ENCODE measurements at regions not wholly inside any gene's neighbourhood (a gene's known extent, or its start where the extent isn't known, plus 50 kb on each side); places are given as distances from the start of the nearest gene placed in this dataset.

GRCh38 chr13:103187721-103188156, 121.5 kb upstream of the SLC10A2 start:
- DNase-seq, result no peak

- DNase-seq, result no peak
These were observed 118.2 kb upstream of the SLC10A2 start for GRCh38 chr13:103184413-103184812.

- no peak for DNase-seq
These were observed 113.0 kb upstream of the SLC10A2 start for GRCh38 chr13:103178986-103179943.

DNA sequence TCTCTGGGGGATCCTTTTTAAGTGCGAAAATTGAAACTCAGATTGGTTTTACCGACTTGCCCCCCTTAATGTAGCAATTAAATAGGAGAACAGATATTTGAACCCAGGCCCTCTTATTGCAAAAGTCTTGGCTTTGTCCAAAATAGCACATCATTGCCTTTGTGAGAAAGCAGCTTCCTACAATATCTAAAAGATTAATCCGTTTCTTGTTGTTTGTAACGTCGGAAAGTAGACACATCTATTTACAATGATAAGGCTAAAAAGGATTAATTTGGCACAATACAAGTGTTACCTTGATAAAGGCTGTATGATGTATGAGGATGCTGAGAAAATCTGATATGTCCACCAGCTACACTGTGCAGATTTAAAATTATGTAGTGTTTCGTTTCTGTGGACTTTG, 108.7 kb upstream of the SLC10A2 start:
- DNase-seq, result no peak

- no peak for DNase-seq
These were observed 102.8 kb upstream of the SLC10A2 start for GRCh38 chr13:103168901-103169508.

DNA sequence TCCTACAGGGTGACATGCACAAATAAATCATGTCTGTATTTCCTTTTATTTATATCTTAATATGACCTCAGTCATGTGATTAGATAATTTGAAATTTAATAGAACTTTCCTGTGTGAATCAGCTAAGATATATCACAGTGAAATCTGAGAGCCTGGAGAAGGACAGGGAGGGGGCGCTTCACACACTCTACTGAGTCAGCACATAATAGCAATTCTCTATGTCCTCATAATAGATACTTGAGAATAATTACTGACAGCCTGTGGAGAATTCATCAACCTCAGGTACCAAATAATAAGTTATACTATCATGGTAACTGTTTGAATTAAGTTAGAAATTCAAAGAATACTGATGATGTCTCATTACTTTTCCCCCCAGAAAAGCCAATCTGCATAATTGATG, 98.0 kb upstream of the SLC10A2 start:
- DNase-seq, result no peak

GRCh38 chr13:103161476-103161875, 95.3 kb upstream of the SLC10A2 start:
- DNase-seq, result no peak

DNA sequence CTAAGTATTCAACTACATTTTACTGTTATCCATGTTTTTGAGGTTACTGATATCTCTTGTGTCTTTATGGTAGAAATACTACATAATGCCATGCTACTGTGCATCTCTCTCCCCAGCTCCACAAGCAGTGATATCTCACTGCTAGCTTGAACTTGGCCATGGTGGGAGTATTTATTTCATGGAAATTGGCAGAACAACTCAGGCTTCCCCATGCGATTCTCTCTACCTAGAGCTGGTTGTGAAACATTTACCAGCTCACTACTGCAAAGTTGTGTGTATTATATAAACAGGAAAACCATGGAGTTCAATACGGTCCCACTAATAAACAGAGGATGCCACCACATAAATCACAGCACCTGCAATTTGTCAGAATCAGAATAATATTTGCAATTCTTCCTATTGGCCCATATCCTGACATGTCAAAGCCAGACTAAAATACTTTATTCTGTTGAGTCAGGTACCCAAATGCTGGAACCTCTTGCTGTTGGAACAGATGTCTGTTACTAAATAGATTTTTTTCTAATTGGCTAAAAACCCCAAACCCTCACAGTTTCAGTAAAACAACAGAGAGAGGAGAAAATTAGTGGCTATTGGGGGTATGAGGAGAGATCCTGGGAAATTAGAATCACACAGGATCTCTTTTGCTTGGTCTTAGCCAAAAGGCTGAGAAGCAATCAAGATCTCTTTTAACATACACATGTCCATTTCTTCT, 91.4 kb upstream of the SLC10A2 start:
- no peak for DNase-seq

DNA sequence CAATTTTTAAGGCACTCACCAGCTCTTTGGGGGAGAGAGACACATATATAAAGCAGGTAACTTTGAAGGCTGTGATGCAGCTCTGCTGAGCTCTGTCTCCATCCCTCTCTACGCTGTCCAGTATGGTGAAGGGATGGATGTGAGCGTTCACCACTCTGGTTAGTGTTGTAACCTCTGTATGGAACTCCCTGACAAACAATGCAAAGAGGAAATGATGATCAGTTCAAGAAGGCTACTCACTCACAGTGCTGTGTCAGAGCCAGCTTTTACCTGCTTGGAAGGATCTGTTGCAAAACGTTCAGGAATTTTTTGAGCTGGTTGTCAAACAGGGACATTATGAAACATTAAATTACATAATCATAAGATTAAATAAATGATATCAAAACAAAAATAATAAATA, 90.8 kb upstream of the SLC10A2 start:
- no peak for DNase-seq

GRCh38 chr13:103156346-103156998, 90.3 kb upstream of the SLC10A2 start:
- DNase-seq, result no peak

GRCh38 chr13:103153466-103153865, 87.2 kb upstream of the SLC10A2 start:
- no peak for DNase-seq

DNA sequence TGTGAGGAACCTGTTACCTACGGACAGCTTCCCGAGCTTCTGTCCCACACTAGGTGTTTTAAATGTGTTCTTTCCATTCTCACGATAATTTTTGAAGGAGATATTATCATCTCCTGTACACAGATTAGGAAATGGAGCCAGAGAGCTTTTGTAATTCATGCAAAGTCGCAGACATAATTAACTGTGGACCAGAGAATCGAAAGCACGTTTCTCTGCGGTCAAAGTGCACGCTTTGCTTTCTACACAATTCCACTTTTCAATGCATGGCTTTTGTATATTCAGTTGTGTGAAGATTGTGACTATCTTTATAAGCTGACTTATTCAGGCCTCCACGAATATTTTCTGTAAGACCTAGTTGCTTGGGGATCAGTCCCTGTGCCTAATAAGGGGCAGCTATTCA, 81.7 kb upstream of the SLC10A2 start:
- DNase-seq, result no peak

DNA sequence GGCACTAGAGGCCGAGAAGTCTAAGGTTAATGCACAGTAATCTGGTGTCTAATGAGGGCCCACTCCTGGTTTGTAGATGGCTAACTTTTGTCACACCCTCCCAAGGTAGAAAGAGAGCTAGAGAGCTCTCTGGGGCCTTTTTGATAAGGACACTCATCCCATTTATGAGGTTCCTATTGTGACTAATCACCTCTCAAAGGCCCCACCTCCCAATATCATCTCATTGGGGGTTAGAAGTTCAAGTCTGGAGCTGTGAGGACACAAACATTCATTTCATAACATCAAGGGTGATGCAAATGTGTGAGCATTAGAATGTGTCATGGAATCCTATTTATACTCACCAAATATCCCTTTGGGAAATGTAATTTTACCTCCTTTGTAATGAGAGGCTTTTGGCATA, 79.2 kb upstream of the SLC10A2 start:
- DNase-seq, result no peak

DNA sequence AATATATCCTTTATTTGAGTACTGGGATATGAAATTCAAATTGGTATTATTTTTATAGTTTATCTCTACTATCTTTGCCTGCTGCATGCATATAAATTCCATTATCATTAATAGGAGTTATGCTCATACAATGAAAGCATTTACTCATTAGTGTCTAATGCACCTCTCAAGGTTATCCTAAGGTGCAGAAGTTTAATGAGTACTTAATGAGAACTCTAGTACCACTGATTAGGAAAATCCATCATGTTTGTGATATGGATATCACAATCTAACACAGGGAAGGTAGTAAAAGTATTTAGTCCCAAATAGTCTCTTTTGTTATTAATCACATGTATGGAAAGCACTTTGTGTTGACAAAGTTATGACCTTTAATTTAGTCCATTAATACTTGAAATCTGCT, 77.2 kb upstream of the SLC10A2 start:
- no peak for DNase-seq

- no peak for DNase-seq
These were observed 75.9 kb upstream of the SLC10A2 start for GRCh38 chr13:103142151-103142550.

DNA sequence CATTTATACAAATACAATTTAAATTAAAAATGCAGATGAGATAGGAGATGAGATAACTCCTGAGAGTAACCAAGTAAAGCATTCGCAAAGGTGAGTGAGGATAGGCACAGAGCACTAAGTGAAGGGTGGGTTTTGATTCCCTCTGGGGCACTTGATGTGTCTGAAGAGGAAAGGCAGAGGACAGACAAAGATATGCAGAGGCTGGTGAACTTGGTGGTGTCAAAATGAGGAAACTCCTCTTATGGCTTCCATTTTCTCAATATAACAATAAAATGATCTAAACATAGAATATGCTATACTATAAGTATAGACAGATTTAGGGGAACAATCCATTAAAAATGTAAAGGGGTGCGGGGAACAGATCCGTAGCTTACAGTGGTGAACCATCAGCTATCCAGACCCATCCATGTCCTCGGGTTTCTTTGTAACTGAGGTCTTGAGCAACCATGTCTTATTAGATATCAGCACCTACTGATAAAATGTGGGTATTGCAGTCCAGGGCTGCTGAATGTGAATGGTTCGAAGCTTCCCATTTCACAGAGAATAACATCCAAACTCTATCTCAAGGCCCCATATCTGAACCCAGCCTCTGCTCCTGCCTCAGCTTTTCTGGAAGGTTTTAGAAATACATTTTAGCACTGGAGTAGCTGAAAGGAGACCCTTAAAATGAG, 73.9 kb upstream of the SLC10A2 start:
- peak in 3 of 51 donors; percentile 1 to 13 (median 4) for DNase-seq

- no peak for DNase-seq
These were observed 68.1 kb upstream of the SLC10A2 start for GRCh38 chr13:103134271-103134670.

DNA sequence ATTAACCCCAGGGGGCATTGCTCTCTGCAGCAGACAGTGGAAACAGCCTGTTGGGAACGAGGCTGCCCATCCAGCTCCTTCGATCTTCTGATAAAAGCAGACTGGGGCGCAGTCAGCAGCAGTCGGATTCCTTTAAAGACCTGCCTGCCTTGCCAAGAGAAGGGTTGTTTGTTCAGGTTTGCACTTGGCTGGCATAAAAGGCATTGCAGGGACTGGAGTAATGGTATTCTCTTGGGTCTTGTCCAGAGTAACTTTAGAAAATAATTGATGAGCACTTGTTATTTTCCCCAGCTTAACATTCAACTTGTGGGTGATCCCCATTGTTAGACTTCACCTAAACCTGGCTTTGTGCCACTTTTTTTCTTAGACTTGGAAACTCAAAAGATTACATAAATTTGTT, 67.3 kb upstream of the SLC10A2 start:
- DNase-seq, result no peak

- DNase-seq, result no peak
These were observed 64.5 kb upstream of the SLC10A2 start for GRCh38 chr13:103130681-103131210.

- DNase-seq, result no peak
These were observed 63.9 kb upstream of the SLC10A2 start for GRCh38 chr13:103130146-103130545.

Data from hypothalamus (tissue), 51 donors.